ENCODE measurements at regions not wholly inside any gene's neighbourhood (a gene's known extent, or its start where the extent isn't known, plus 50 kb on each side); places are given as distances from the start of the nearest gene placed in this dataset.

DNA sequence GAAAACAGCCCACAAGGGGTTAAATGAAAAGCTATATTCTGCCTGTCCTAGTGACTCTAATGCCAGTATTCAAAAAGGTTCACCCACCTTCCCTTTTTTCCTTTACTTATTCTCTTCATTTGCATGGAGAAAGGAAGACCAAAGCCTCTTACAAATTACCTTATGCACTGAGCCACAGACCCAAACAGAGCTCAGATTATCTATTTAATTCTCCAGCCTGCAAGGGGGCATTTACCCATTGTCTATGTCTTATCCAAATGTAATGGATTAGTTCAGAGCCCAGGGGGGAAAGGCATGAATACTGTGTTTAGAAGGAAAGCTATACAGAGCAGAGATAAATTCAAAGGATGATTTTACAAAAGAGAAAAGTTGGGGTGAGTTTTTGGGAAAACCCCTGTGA, 388.5 kb downstream of the OMA1 start:
- H3K36me3 ChIP-seq: no peaks in the 10 kb centered on the region
- no peak overlapping the region for H3K4me3 ChIP-seq
- TF ChIP-seq, protein P1, sequence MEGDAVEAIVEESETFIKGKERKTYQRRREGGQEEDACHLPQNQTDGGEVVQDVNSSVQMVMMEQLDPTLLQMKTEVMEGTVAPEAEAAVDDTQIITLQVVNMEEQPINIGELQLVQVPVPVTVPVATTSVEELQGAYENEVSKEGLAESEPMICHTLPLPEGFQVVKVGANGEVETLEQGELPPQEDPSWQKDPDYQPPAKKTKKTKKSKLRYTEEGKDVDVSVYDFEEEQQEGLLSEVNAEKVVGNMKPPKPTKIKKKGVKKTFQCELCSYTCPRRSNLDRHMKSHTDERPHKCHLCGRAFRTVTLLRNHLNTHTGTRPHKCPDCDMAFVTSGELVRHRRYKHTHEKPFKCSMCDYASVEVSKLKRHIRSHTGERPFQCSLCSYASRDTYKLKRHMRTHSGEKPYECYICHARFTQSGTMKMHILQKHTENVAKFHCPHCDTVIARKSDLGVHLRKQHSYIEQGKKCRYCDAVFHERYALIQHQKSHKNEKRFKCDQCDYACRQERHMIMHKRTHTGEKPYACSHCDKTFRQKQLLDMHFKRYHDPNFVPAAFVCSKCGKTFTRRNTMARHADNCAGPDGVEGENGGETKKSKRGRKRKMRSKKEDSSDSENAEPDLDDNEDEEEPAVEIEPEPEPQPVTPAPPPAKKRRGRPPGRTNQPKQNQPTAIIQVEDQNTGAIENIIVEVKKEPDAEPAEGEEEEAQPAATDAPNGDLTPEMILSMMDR (IDR thresholded peaks at IDR 0.05): no peak
- H3K27ac ChIP-seq: no peak overlapping the region
- H3K4me1 ChIP-seq: no peaks in the 10 kb centered on the region
- no peaks in the 10 kb centered on the region for H3K9me3 ChIP-seq
- no peaks in the 10 kb centered on the region for H3K27me3 ChIP-seq
- DNase-seq (ENCODE audit: low spot score): no peak

GRCh38 chr1:58157256-58157655, 389.3 kb downstream of the OMA1 start:
- H3K9me3 ChIP-seq: no peaks in the 10 kb centered on the region
- H3K27ac ChIP-seq: no peak overlapping the region
- no peak overlapping the region for H3K4me3 ChIP-seq
- TF ChIP-seq, protein P1 (IDR thresholded peaks at IDR 0.05): no peak
- H3K36me3 ChIP-seq: no peaks in the 10 kb centered on the region
- H3K27me3 ChIP-seq: no peaks in the 10 kb centered on the region
- no peak for DNase-seq (ENCODE audit: low spot score)
- no peaks in the 10 kb centered on the region for H3K4me1 ChIP-seq

DNA sequence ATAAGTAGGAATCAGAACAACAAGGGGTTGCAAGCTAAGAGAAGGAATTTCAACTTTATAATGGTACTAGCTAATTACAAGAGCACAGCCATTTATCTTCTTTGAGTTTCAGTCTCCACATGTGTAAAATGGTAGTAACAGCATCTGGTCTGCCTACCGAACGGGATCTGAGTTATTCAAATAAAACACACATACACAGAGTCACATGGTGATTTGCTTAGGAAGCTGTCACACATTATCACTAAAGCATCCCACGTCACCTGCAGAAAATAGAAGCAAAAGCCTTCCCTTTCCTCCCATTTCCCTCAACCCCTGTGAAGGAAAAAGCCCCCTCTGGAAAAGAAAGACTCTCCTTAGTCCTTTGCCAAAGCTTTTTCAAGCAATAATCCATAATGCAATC, 389.7 kb downstream of the OMA1 start:
- H3K27ac ChIP-seq: no peak overlapping the region
- H3K4me3 ChIP-seq: no peak overlapping the region
- H3K4me1 ChIP-seq: no peaks in the 10 kb centered on the region
- no peaks in the 10 kb centered on the region for H3K9me3 ChIP-seq
- H3K36me3 ChIP-seq: no peaks in the 10 kb centered on the region
- DNase-seq (ENCODE audit: low spot score): no peak
- TF ChIP-seq, protein P1 (IDR thresholded peaks at IDR 0.05): no peak
- H3K27me3 ChIP-seq: no peaks in the 10 kb centered on the region

GRCh38 chr1:58156124-58156468, 390.4 kb downstream of the OMA1 start:
- Histone ChIP-seq H3K4me1 (no peaks in the 10 kb centered on the region), H3K9me3 (no peaks in the 10 kb centered on the region), H3K27me3 (no peaks in the 10 kb centered on the region), H3K27ac (no peak overlapping the region), H3K4me3 (no peak overlapping the region), H3K36me3 (no peaks in the 10 kb centered on the region)
- DNase-seq (ENCODE audit: low spot score): no peak
- TF ChIP-seq, protein P1 (IDR thresholded peaks at IDR 0.05): no peak

DNA sequence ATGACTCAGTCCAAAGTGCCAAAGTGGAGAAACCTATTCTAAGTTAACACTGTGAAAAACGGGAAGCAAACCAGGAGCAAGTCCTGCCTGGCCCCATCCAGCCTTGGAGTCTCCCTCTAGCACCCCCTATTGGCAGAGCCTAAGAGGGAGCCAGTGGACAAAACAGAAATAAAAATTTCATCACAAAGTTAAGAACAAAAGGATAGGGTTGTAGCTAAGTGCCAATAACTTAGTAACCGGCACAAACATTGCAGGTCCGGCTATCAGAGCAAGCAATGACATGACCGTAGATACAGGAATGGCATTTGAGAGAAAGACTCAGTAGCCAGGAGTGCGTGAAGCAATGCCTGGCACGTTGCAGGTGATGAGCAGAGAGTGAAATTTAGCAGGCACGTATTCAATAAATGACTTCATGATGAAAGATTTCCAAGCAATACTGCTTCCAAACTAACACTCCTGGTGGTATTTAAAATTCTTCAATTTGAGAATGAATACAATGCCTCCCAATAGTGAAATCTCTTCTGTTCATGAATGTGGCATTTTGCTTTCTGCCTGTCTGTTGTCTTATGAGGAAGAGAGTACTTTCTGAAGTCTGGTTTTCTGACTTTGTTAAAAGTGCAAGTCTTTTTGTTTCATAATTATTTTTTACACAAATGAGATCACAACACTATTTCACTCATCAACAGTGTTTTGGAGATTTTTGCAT, 391.0 kb downstream of the OMA1 start:
- H3K36me3 ChIP-seq: no peaks in the 10 kb centered on the region
- no peak overlapping the region for H3K4me3 ChIP-seq
- H3K4me1 ChIP-seq: no peaks in the 10 kb centered on the region
- no peaks in the 10 kb centered on the region for H3K27me3 ChIP-seq
- no peak overlapping the region for H3K27ac ChIP-seq
- DNase-seq (ENCODE audit: low spot score): peak; percentile 58
- no peaks in the 10 kb centered on the region for H3K9me3 ChIP-seq
- TF ChIP-seq, protein P1 (IDR thresholded peaks at IDR 0.05): peak; percentile 41 to 72

DNA sequence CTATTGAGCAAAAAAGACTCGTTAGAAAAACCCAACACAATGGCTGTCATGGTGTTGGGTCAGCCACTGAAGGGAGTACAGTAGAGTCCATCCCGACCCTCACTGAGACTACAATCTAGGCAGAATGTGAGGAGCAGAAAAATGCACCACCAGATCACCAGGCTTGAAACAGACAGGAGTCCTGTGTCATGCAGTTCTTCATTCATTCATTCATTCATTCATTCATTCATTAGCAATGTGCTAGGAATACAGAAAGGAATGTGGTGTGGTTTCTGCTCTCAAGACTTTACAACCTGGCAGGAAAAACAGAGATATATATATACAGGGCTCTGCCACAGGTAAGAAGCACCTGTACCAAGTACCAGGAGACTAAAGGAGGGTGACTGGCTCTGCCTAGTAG, 392.3 kb downstream of the OMA1 start:
- Histone ChIP-seq H3K4me3 (no peak overlapping the region), H3K36me3 (no peaks in the 10 kb centered on the region), H3K4me1 (no peaks in the 10 kb centered on the region), H3K27ac (no peak overlapping the region), H3K9me3 (no peaks in the 10 kb centered on the region), H3K27me3 (no peaks in the 10 kb centered on the region)
- TF ChIP-seq, protein P1 (IDR thresholded peaks at IDR 0.05): no peak
- DNase-seq (ENCODE audit: low spot score): no peak

All from right atrium auricular region (tissue), 2 donors.